ENCODE measurements at regions not wholly inside any gene's neighbourhood (a gene's known extent, or its start where the extent isn't known, plus 50 kb on each side); places are given as distances from the start of the nearest gene placed in this dataset.
"Not testable (repeated sequence)": the region's sequence is repeated elsewhere in the genome, so short reads cannot be mapped to it uniquely, and the experiment has no call there.

- H3K4me1 ChIP-seq (ENCODE audit: control insufficient read depth in 1 of 2, low read depth in 2 of 2): peaks cover 0 to 2% of the 10 kb centered on the region in 2 donors
- no peak overlapping the region for H3K27ac ChIP-seq
- DNase-seq (ENCODE audit: low spot score) (no peak), ATAC-seq (ENCODE audit: insufficient number of reproducible peaks, low FRiP score, low read depth) (no peak)
- H3K4me3 ChIP-seq: no peak overlapping the region
- H3K36me3 ChIP-seq: no peaks in the 10 kb centered on the region
- TF ChIP-seq CTCF (IDR thresholded peaks at IDR 0.05): no peak
- no peaks in the 10 kb centered on the region for H3K27me3 ChIP-seq (replicated peaks; ENCODE audit: insufficient read depth)
- no peaks in the 10 kb centered on the region for H3K9me3 ChIP-seq
These were observed 70.5 kb upstream of the CSNK1A1L start for GRCh38 chr13:37175996-37176395.

DNA sequence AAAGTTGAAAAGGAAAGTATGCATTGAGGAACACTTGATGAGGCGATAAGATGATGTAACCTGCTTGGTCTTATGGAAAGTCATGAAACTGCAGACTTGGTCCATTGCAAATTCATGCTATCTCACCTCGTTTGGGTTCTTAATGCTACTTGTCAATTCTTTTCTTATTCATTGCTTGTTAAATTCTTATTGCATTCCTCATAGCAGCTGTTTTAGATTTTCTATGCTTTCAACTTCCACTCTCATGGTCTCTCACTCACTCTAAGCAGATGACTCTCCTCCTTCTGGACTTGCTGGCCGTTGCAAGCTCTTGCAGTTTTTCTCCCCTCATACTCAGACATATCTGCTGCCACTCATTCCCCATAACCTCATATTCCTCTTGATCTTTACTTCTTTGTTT, 67.8 kb upstream of the CSNK1A1L start:
- DNase-seq (ENCODE audit: low spot score) (no peak), ATAC-seq (ENCODE audit: insufficient number of reproducible peaks, low FRiP score, low read depth) (no peak)
- no peak overlapping the region for H3K27ac ChIP-seq
- peaks cover 0 to 2% of the 10 kb centered on the region in 2 donors for H3K4me1 ChIP-seq (ENCODE audit: control insufficient read depth in 1 of 2, low read depth in 2 of 2)
- no peaks in the 10 kb centered on the region for H3K9me3 ChIP-seq
- no peak overlapping the region for H3K4me3 ChIP-seq
- H3K36me3 ChIP-seq: no peaks in the 10 kb centered on the region
- TF ChIP-seq CTCF (IDR thresholded peaks at IDR 0.05): no peak
- no peaks in the 10 kb centered on the region for H3K27me3 ChIP-seq (replicated peaks; ENCODE audit: insufficient read depth)

DNA sequence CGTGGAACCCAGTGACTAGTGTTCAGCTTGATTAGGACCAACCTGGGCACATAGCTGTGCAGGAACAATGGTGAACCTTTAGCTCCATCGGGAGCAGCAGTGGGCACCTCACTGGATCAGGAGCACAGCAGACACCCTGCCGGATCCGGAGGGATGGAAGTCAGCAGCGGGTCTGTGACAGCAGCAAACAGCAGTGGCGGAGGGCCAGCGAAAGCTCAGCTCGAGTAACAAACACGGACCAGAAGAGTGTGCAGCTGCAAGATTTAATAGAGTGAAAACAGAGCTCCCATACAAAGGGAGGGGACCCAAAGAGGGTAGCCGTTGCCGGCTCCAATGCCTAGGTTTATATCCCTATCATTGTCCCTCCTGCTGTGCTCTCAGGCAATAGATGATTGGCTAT, 66.8 kb upstream of the CSNK1A1L start:
- not testable (repeated sequence) for H3K27ac ChIP-seq; H3K36me3 ChIP-seq; H3K4me3 ChIP-seq; H3K27me3 ChIP-seq (replicated peaks; ENCODE audit: insufficient read depth); DNase-seq (ENCODE audit: low spot score); H3K9me3 ChIP-seq; H3K4me1 ChIP-seq (ENCODE audit: control insufficient read depth in 1 of 2, low read depth in 2 of 2); ATAC-seq (ENCODE audit: insufficient number of reproducible peaks, low FRiP score, low read depth)

- Histone ChIP-seq H3K4me1 (ENCODE audit: control insufficient read depth in 1 of 2, low read depth in 2 of 2) (no peaks in the 10 kb centered on the region), H3K27me3 (replicated peaks; ENCODE audit: insufficient read depth) (no peaks in the 10 kb centered on the region), H3K36me3 (no peaks in the 10 kb centered on the region), H3K27ac (no peak overlapping the region), H3K4me3 (no peak overlapping the region), H3K9me3 (no peaks in the 10 kb centered on the region)
- ATAC-seq (ENCODE audit: insufficient number of reproducible peaks, low FRiP score, low read depth): no peak
- no peak for TF ChIP-seq CTCF (IDR thresholded peaks at IDR 0.05)
- no peak for DNase-seq (ENCODE audit: low spot score)
These were observed 63.5 kb upstream of the CSNK1A1L start for GRCh38 chr13:37168926-37169325.

- Histone ChIP-seq H3K4me3 (no peak overlapping the region), H3K27ac (no peak overlapping the region), H3K36me3 (no peaks in the 10 kb centered on the region), H3K4me1 (ENCODE audit: control insufficient read depth in 1 of 2, low read depth in 2 of 2) (no peaks in the 10 kb centered on the region), H3K9me3 (no peaks in the 10 kb centered on the region), H3K27me3 (replicated peaks; ENCODE audit: insufficient read depth) (no peaks in the 10 kb centered on the region)
- no peak for TF ChIP-seq CTCF (IDR thresholded peaks at IDR 0.05)
- DNase-seq (ENCODE audit: low spot score) (no peak), ATAC-seq (ENCODE audit: insufficient number of reproducible peaks, low FRiP score, low read depth) (no peak)
These were observed 62.7 kb upstream of the CSNK1A1L start for GRCh38 chr13:37168151-37168550.

DNA sequence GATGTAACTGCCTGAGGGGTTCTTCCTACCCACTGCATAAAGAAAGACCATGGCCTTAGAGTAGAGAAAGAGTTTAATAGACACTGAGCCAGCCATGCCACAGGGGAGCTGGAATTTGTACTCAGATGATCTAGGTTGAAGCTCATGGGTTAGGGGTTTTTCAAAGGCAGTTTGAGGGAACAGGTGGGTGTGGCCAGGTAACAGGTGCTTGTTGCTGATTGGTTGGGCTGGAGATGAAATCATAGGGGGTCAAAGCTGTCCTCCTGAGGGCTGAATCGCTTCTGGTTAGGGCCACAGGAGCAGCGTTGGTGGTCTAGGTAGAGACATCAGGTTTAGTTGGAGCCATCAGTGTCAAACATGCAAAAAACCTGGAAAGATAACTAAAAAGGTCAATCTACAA, 59.2 kb upstream of the CSNK1A1L start:
- ATAC-seq (ENCODE audit: insufficient number of reproducible peaks, low FRiP score, low read depth): no peak
- no peak overlapping the region for H3K27ac ChIP-seq
- H3K9me3 ChIP-seq: peaks cover 8% of the 10 kb centered on the region
- no peak overlapping the region for H3K4me3 ChIP-seq
- no peaks in the 10 kb centered on the region for H3K27me3 ChIP-seq (replicated peaks; ENCODE audit: insufficient read depth)
- H3K4me1 ChIP-seq (ENCODE audit: control insufficient read depth in 1 of 2, low read depth in 2 of 2): no peaks in the 10 kb centered on the region
- no peaks in the 10 kb centered on the region for H3K36me3 ChIP-seq
- no peak for TF ChIP-seq CTCF (IDR thresholded peaks at IDR 0.05)
- no peak for DNase-seq (ENCODE audit: low spot score)

Measured in thoracic aorta (tissue), 2 donors.